DND-41 (cell line): ENCODE measurements at regions not wholly inside any gene's neighbourhood (a gene's known extent, or its start where the extent isn't known, plus 50 kb on each side); places are given as distances from the start of the nearest gene placed in this dataset.

Experiments
- ATAC-seq: fragments of 200-7000 bp; cut with Tn5 transposase; 3 replicates; pipeline ENCODE4 v1.9.1; 2021; ENCODE audit warnings: low read depth; ENCODE audit not compliant: insufficient read depth
- DNase-seq: peaks from one replicate; pipeline ENCODE4 v3.0.0-alpha.2; 2020
- H2AFZ ChIP-seq: 2 replicates; pipeline ENCODE4 v1.6.0; 2012; ENCODE audit warnings: low read depth, low read length
- H3K27ac ChIP-seq: 2 replicates; pipeline ENCODE4 v1.5.1; 2012; ENCODE audit warnings: low read length, inconsistent platforms
- H3K27me3 ChIP-seq: fragments of 200-600 bp; sonication (generic); 2 replicates; pipeline ENCODE4 v1.6.0; 2012; ENCODE audit warnings: low read length, mild to moderate bottlenecking, inconsistent platforms; ENCODE audit not compliant: insufficient read depth, poor library complexity
- H3K36me3 ChIP-seq: 2 replicates; pipeline ENCODE4 v1.5.1; 2012; ENCODE audit warnings: low read length, inconsistent platforms; ENCODE audit not compliant: insufficient read depth
- H3K4me1 ChIP-seq: 2 replicates; pipeline ENCODE4 v1.5.1; 2012; ENCODE audit warnings: mild to moderate bottlenecking, low read length; ENCODE audit not compliant: insufficient read depth
- H3K4me2 ChIP-seq: 2 replicates; pipeline ENCODE4 v1.6.0; 2012; ENCODE audit warnings: mild to moderate bottlenecking, moderate library complexity, low read length, inconsistent platforms; ENCODE audit not compliant: insufficient read depth
- H3K4me3 ChIP-seq, 2 experiments: fragments of 200-600 bp in 1 of 2; shearing (Covaris generic) in 1 of 2; 2 replicates each; pipeline ENCODE4 v1.5.1; 2012 to 2016; ENCODE audit warnings: inconsistent platforms in 2 of 2, low read length in 2 of 2, mild to moderate bottlenecking in 2 of 2, low read depth in 1 of 2, moderate library complexity in 1 of 2
- H3K79me2 ChIP-seq: 2 replicates; pipeline ENCODE4 v1.6.0; 2012; ENCODE audit warnings: low read length, inconsistent platforms; ENCODE audit not compliant: insufficient read depth
- H3K9ac ChIP-seq: 2 replicates; pipeline ENCODE4 v1.6.0; 2012; ENCODE audit warnings: low read depth, mild to moderate bottlenecking, inconsistent platforms, low read length, moderate library complexity
- H3K9me3 ChIP-seq: 2 replicates; pipeline ENCODE4 v1.5.1; 2012; ENCODE audit warnings: low read length, moderate library complexity, mild to moderate bottlenecking, inconsistent platforms; ENCODE audit not compliant: insufficient read depth, severe bottlenecking
- H4K20me1 ChIP-seq: 2 replicates; pipeline ENCODE4 v1.6.0; 2012; ENCODE audit warnings: low read length; ENCODE audit not compliant: insufficient read depth
- EZH2 ChIP-seq: IDR thresholded peaks from 3 replicates; pipeline ENCODE4 v1.6.1; 2012; ENCODE audit warnings: borderline replicate concordance, low read depth, mild to moderate bottlenecking, moderate library complexity, low read length, inconsistent platforms; ENCODE audit not compliant: severe bottlenecking
- TF ChIP-seq, protein P1 (sequence below): IDR thresholded peaks from 2 replicates; pipeline ENCODE4 v1.5.1; 2012; ENCODE audit warnings: borderline replicate concordance, low read length, moderate library complexity, mild to moderate bottlenecking; ENCODE audit not compliant: poor library complexity, severe bottlenecking; ENCODE audit errors: extremely low read depth

DNA sequence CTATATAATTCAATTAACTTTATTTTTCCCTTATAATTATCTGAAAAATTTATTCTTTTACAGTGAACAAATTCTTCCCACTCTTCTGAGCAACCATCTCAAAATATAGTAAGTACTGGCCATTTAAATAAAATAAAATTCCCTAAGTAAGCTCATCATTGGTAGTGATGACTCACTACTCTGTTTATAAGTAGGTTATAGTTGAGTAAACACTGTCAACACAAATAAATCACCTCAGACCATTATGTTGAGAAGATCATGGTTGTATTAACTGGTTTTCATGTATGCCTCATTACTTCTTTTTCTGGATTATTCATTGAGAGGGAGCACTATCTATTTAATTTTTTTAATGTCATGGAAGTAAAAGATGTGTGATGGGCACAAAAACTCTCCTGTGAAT, 220.5 kb downstream of the SEC23A start:
- H3K9me3 ChIP-seq: no peaks in the 10 kb centered on the region
- no peak overlapping the region for H2AFZ ChIP-seq
- H3K9ac ChIP-seq: no peak overlapping the region
- peaks cover 4% of the 10 kb centered on the region for H3K27me3 ChIP-seq
- no peaks in the 10 kb centered on the region for H3K4me1 ChIP-seq
- no peaks in the 10 kb centered on the region for H3K36me3 ChIP-seq
- no peak overlapping the region for H3K27ac ChIP-seq
- H3K4me3 ChIP-seq: no peak overlapping the region
- no peak overlapping the region for H3K4me2 ChIP-seq
- H4K20me1 ChIP-seq: no peaks in the 10 kb centered on the region
- DNase-seq: no peak
- H3K79me2 ChIP-seq: no peaks in the 10 kb centered on the region
- ATAC-seq: no peak
- TF ChIP-seq, protein P1, sequence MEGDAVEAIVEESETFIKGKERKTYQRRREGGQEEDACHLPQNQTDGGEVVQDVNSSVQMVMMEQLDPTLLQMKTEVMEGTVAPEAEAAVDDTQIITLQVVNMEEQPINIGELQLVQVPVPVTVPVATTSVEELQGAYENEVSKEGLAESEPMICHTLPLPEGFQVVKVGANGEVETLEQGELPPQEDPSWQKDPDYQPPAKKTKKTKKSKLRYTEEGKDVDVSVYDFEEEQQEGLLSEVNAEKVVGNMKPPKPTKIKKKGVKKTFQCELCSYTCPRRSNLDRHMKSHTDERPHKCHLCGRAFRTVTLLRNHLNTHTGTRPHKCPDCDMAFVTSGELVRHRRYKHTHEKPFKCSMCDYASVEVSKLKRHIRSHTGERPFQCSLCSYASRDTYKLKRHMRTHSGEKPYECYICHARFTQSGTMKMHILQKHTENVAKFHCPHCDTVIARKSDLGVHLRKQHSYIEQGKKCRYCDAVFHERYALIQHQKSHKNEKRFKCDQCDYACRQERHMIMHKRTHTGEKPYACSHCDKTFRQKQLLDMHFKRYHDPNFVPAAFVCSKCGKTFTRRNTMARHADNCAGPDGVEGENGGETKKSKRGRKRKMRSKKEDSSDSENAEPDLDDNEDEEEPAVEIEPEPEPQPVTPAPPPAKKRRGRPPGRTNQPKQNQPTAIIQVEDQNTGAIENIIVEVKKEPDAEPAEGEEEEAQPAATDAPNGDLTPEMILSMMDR: no peak
- no peak for TF ChIP-seq EZH2

DNA sequence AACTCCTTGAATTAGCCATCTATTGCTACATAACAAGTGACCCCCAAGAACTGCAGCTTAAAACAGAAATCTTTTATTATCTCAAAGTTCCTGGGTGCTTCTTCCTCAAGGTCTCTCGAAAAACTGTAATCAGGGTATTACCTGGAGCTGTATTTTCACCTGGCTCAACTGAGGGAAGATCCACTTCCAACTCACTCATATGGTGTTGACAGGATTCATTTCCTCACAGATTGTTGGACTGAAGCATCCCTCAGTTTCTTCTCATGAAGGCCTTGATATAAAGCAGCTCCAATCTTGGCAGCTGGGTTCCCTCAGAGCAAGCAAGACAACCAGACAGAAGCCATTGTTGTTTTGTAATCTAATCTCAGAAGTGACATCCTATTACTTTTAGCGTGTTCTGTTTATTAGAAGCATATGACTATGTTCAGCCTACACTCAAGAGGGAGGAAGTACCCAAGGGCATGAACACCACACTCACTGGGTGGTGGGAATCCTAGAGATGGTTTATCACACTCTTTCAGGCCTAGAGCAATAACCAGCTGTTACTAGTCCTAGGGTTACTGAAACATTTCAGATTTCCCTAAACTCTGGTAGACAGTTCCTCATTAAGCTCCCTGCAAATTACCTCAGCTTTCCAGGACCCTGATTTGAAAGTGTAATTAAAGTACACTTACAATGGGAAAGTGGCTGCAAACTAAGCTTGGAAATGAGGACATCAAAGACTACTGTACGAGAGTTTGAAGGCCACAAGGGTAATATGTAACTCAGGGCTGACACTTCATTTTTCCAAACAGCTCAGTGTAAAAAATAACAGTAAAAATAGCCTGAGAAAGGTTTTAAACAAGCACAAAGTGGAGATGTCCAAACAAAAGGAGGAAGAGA, 222.2 kb downstream of the SEC23A start:
- no peak overlapping the region for H3K9ac ChIP-seq
- H3K79me2 ChIP-seq: no peaks in the 10 kb centered on the region
- no peak for TF ChIP-seq EZH2
- TF ChIP-seq, protein P1: no peak
- no peak for DNase-seq
- no peak overlapping the region for H3K4me3 ChIP-seq
- no peak overlapping the region for H3K27ac ChIP-seq
- H3K9me3 ChIP-seq: no peaks in the 10 kb centered on the region
- no peak for ATAC-seq
- no peak overlapping the region for H2AFZ ChIP-seq
- no peaks in the 10 kb centered on the region for H3K4me1 ChIP-seq
- H3K27me3 ChIP-seq: peaks cover 4% of the 10 kb centered on the region
- H3K36me3 ChIP-seq: no peaks in the 10 kb centered on the region
- no peak overlapping the region for H3K4me2 ChIP-seq
- no peaks in the 10 kb centered on the region for H4K20me1 ChIP-seq

DNA sequence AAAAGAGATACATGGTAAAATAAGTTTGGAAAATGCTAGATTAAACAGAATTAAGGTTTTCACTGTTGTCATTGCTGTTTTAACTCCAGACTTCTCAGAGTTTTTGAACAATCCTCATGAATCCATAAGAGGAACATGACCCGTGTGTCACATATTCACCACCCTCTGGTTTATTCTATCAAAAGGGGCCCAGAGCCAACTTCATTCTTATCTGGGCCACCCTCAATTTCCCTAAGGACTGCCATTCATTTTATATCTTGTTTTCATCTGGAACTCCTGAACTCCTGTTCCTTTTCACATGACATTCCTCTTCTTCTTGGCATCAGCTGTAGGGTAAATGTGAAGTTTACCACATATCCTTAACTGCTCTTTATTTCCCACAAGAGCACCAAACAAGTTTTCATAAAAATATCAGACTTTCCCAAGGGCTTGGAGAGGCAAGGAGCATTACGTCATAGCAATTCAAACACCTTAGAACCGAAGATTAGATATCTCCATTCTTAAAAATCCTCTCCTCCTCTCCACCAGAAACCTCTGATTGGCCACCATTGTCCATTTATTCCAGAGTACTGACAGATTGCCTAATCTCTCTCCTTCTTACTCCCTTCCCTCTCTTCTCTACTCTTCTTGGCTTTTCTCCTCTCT, 225.2 kb downstream of the SEC23A start:
- Histone ChIP-seq H3K27me3 (peaks cover 14% of the 10 kb centered on the region), H2AFZ (no peak overlapping the region), H3K36me3 (no peaks in the 10 kb centered on the region), H3K4me3 (no peak overlapping the region), H3K27ac (no peak overlapping the region), H3K4me2 (no peak overlapping the region), H3K79me2 (no peaks in the 10 kb centered on the region), H3K4me1 (no peaks in the 10 kb centered on the region), H3K9me3 (no peaks in the 10 kb centered on the region), H3K9ac (no peak overlapping the region), H4K20me1 (no peaks in the 10 kb centered on the region)
- no peak for DNase-seq
- no peak for ATAC-seq
- TF ChIP-seq EZH2: no peak
- TF ChIP-seq, protein P1: no peak
